IMR-90 (cell line): ENCODE measurements at regions not wholly inside any gene's neighbourhood (a gene's known extent, or its start where the extent isn't known, plus 50 kb on each side); places are given as distances from the start of the nearest gene placed in this dataset.

Source experiments
- ATAC-seq: fragments of 200-7000 bp; cut with Tn5 transposase; 2 replicates; pipeline ENCODE4 v1.9.1; 2020; ENCODE audit warnings: low read depth, mild to moderate bottlenecking, moderate library complexity
- BruUV-seq: library from RNA; stranded (reverse); fragments of 400-500 nt; replicated peaks from 2 replicates; lab custom pipeline; 2021; lab: Mats Ljungman, UMichigan
- CTCF ChIA-PET: fragments of 300-600 bp; formaldehyde crosslinking; extraction: SDS; loops from one replicate; lab custom pipeline; 2021; ENCODE audit warnings: antibody characterized with exemption; lab: Yijun Ruan, JAX
- POLR2A ChIA-PET: fragments of 300-600 bp; sonication (Branson Sonifier 250); formaldehyde crosslinking; loops from one replicate; lab custom pipeline; 2022; ENCODE audit warnings: antibody characterized with exemption; ENCODE audit not compliant: unreplicated experiment; lab: Charles Lee
- DNase-seq: peaks from one replicate; pipeline ENCODE4 v3.0.0; 2013
- H2AFZ ChIP-seq: replicated peaks from 2 replicates; pipeline ENCODE3; 2013; ENCODE audit warnings: low read length, mild to moderate bottlenecking; ENCODE audit not compliant: poor library complexity
- H2AK5ac ChIP-seq: 2 replicates; pipeline ENCODE4 v1.6.1; 2013; ENCODE audit warnings: low read depth, low read length, inconsistent platforms
- H2AK9ac ChIP-seq: replicated peaks from 2 replicates; pipeline ENCODE3; 2013; ENCODE audit warnings: mild to moderate bottlenecking, low read depth, low read length, moderate library complexity; ENCODE audit not compliant: poor library complexity
- H2BK120ac ChIP-seq: 2 replicates; pipeline ENCODE4 v1.6.1; 2013; ENCODE audit warnings: low read depth, low read length, inconsistent platforms
- H2BK15ac ChIP-seq: 3 replicates; pipeline ENCODE4 v1.6.1; 2013; ENCODE audit warnings: low read depth, low read length, inconsistent platforms
- H2BK20ac ChIP-seq: 2 replicates; pipeline ENCODE4 v1.6.1; 2013; ENCODE audit warnings: low read depth, mild to moderate bottlenecking, inconsistent platforms, low read length, moderate library complexity
- H2BK5ac ChIP-seq: 2 replicates; pipeline ENCODE4 v1.6.1; 2013; ENCODE audit warnings: mild to moderate bottlenecking, low read depth, low read length, inconsistent platforms; ENCODE audit not compliant: poor library complexity, severe bottlenecking
- H3K14ac ChIP-seq: replicated peaks from 2 replicates; pipeline ENCODE4 v1.6.1; 2013; ENCODE audit warnings: low read depth, low read length, inconsistent platforms
- H3K18ac ChIP-seq: 2 replicates; pipeline ENCODE4 v1.6.1; 2013; ENCODE audit warnings: low read depth, low read length, control low read depth
- H3K23ac ChIP-seq: 2 replicates; pipeline ENCODE4 v1.6.1; 2013; ENCODE audit warnings: low read depth, low read length, inconsistent platforms
- H3K27ac ChIP-seq: 2 replicates; pipeline ENCODE4 v1.5.1; 2013; ENCODE audit warnings: mild to moderate bottlenecking, control low read depth, low read length; ENCODE audit not compliant: insufficient read depth
- H3K27me3 ChIP-seq: 2 replicates; pipeline ENCODE4 v1.6.1; 2013; ENCODE audit warnings: low read length; ENCODE audit not compliant: control insufficient read depth, insufficient read depth
- H3K36me3 ChIP-seq: 2 replicates; pipeline ENCODE4 v1.6.1; 2013; ENCODE audit warnings: low read length, mixed read lengths; ENCODE audit not compliant: control insufficient read depth, insufficient read depth
- H3K4ac ChIP-seq: 2 replicates; pipeline ENCODE4 v1.6.1; 2013; ENCODE audit warnings: low read depth, low read length, inconsistent platforms
- H3K4me1 ChIP-seq: 2 replicates; pipeline ENCODE4 v1.6.1; 2013; ENCODE audit warnings: low read length, mixed read lengths; ENCODE audit not compliant: control insufficient read depth, insufficient read depth
- H3K4me2 ChIP-seq: 2 replicates; pipeline ENCODE4 v1.6.1; 2013; ENCODE audit warnings: low read depth, mild to moderate bottlenecking, control low read depth, low read length, moderate library complexity
- H3K4me3 ChIP-seq: 2 replicates; pipeline ENCODE4 v1.5.1; 2013; ENCODE audit warnings: low read depth, mild to moderate bottlenecking, control low read depth, low read length, moderate library complexity; ENCODE audit not compliant: insufficient read depth
- H3K56ac ChIP-seq: 2 replicates; pipeline ENCODE4 v1.6.1; 2013; ENCODE audit warnings: low read length, inconsistent platforms; ENCODE audit not compliant: insufficient read depth; ENCODE audit errors: extremely low read depth
- H3K79me1 ChIP-seq, 2 experiments: 2 replicates each; pipeline ENCODE4 v1.6.1; 2013; ENCODE audit warnings: low read length in 2 of 2, inconsistent platforms in 1 of 2, low read depth in 1 of 2
- H3K9ac ChIP-seq: 2 replicates; pipeline ENCODE4 v1.6.1; 2013; ENCODE audit warnings: low read depth, low read length, control low read depth
- H3K9me1 ChIP-seq: 2 replicates; pipeline ENCODE4 v1.6.1; 2013; ENCODE audit warnings: low read length, inconsistent platforms; ENCODE audit not compliant: insufficient read depth
- H3K9me3 ChIP-seq: 2 replicates; pipeline ENCODE4 v1.6.1; 2013; ENCODE audit warnings: low read length; ENCODE audit not compliant: control insufficient read depth, insufficient read depth
- H4K20me1 ChIP-seq: 2 replicates; pipeline ENCODE4 v1.6.1; 2013; ENCODE audit warnings: low read length, inconsistent platforms; ENCODE audit not compliant: insufficient read depth
- H4K5ac ChIP-seq: 2 replicates; pipeline ENCODE4 v1.6.1; 2013; ENCODE audit warnings: mild to moderate bottlenecking, low read depth, low read length, control low read depth
- H4K8ac ChIP-seq, 2 experiments: 2 replicates each; pipeline ENCODE4 v1.6.1; 2013; ENCODE audit warnings: low read depth in 2 of 2, low read length in 2 of 2, control low read depth in 1 of 2, inconsistent platforms in 1 of 2
- H4K91ac ChIP-seq: 2 replicates; pipeline ENCODE4 v1.6.1; 2013; ENCODE audit warnings: low read depth, low read length, inconsistent platforms; ENCODE audit not compliant: insufficient read depth
- BHLHE40 ChIP-seq: fragments of 150-350 bp; IDR thresholded peaks from 2 replicates; pipeline ENCODE4 v1.6.1; 2016; ENCODE audit warnings: mild to moderate bottlenecking, low read depth, low read length
- CEBPB ChIP-seq: IDR thresholded peaks from 2 replicates; pipeline ENCODE4 v1.6.1; 2012; ENCODE audit warnings: low read depth, low read length, improper control_type of control experiment
- ELK1 ChIP-seq: fragments of 150-350 bp; IDR thresholded peaks from 2 replicates; pipeline ENCODE4 v1.6.1; 2016; ENCODE audit warnings: low read depth, mild to moderate bottlenecking, low read length, moderate library complexity, borderline replicate concordance
- FOS ChIP-seq: fragments of 150-350 bp; IDR thresholded peaks from 2 replicates; pipeline ENCODE4 v1.6.1; 2016; ENCODE audit warnings: low read depth, low read length
- POLR2A ChIP-seq: IDR thresholded peaks from 2 replicates; pipeline ENCODE4 v1.6.1; 2012; ENCODE audit warnings: mild to moderate bottlenecking, low read depth, low read length
- RAD21 ChIP-seq: IDR thresholded peaks from 2 replicates; pipeline ENCODE4 v1.6.1; 2012; ENCODE audit warnings: low read length, improper control_type of control experiment
- RCOR1 ChIP-seq: IDR thresholded peaks from 2 replicates; pipeline ENCODE4 v1.6.1; 2012; ENCODE audit warnings: mild to moderate bottlenecking, low read length, improper control_type of control experiment; ENCODE audit not compliant: insufficient replicate concordance
- SMC3 ChIP-seq: fragments of 150-350 bp; IDR thresholded peaks from 2 replicates; pipeline ENCODE4 v1.6.1; 2016; ENCODE audit warnings: low read depth, mild to moderate bottlenecking, antibody characterized with exemption, low read length, moderate library complexity
- WGBS, 2 experiments: methylation state at CpG; one replicate each; pipeline versions ENCODE4 v1.1.5 to v1.1.7; 2013; ENCODE audit warnings: missing lambda C conversion rate in 2 of 2; ENCODE audit not compliant: insufficient read length in 1 of 2; ENCODE audit errors: extremely low coverage in 2 of 2; 5-methylcytosine and 5-hydroxymethylcytosine counted together
- dilution Hi-C: fragments of 300-500 bp; cut with HindIII; formaldehyde crosslinking; loops from one replicate; pipeline ENCODE4 v1.14.3; 2018; ENCODE audit warnings: low sequenced_read_pairs; ENCODE audit not compliant: unreplicated experiment
- in situ Hi-C: fragments of 300-500 bp; cut with MboI; formaldehyde crosslinking; loops from 3 replicates; pipeline ENCODE4 v1.14.3; 2019; ENCODE audit warnings: low sequenced_read_pairs, inconsistent platforms, mixed read lengths
- intact Hi-C: fragments of 100-400 bp; cut with micrococcal nuclease; formaldehyde crosslinking; loops from 2 replicates; pipeline ENCODE4 v1.10.0; 2022

GRCh38 chr6:126180585-126180984 lies 159.3 kb upstream of the CENPW start:
- no peak overlapping the region for H3K4ac ChIP-seq
- no peak overlapping the region for H2AFZ ChIP-seq
- WGBS, 2 experiments = no CpG with 5 or more reads among the region's 4 CpGs
- no peak overlapping the region for H3K23ac ChIP-seq
- H3K9me1 ChIP-seq = no peaks in the 10 kb centered on the region
- no peak overlapping the region for H4K5ac ChIP-seq
- H2BK5ac ChIP-seq = no peak overlapping the region
- no peaks in the 10 kb centered on the region for H3K9me3 ChIP-seq
- ChIA-PET POLR2A (no interaction called here), CTCF (no interaction called here)
- H3K4me1 ChIP-seq = no peaks in the 10 kb centered on the region
- H4K8ac ChIP-seq = no peak overlapping the region
- no peak overlapping the region for H2BK20ac ChIP-seq
- no peak overlapping the region for H3K27ac ChIP-seq
- peaks cover 4% of the 10 kb centered on the region; the same call in 1 of the 2 replicates for H3K27me3 ChIP-seq
- dilution Hi-C loops (no loop called here), intact Hi-C loops (loop anchor here (10.0 kb wide), 1 partner anchor 924 kb away; no protein-coding TSS in a partner anchor), in situ Hi-C loops (no loop called here)
- H2BK15ac ChIP-seq = no peak overlapping the region
- peak; percentile 96 for DNase-seq
- no peak overlapping the region for H3K14ac ChIP-seq
- ATAC-seq = 0 out of 2 replicates have a peak, but pooled peaks have one; percentile 42
- H4K91ac ChIP-seq = no peak overlapping the region
- H3K9ac ChIP-seq = no peak overlapping the region
- H3K4me2 ChIP-seq = no peak overlapping the region
- no peaks in the 10 kb centered on the region for H3K79me1 ChIP-seq
- H4K20me1 ChIP-seq = no peaks in the 10 kb centered on the region
- no peak overlapping the region for H2AK5ac ChIP-seq
- TF ChIP-seq RAD21 = no peak
- no peak for TF ChIP-seq SMC3
- peak; percentile 60; the same call in 1 of the 2 replicates for TF ChIP-seq BHLHE40
- TF ChIP-seq FOS = peak; percentile 48; the same call in 1 of the 2 replicates
- TF ChIP-seq RCOR1 = no peak
- peak; percentile 71 for TF ChIP-seq CEBPB
- no peak for TF ChIP-seq POLR2A
- no peak for TF ChIP-seq ELK1
- H3K56ac ChIP-seq = no peak overlapping the region
- H3K18ac ChIP-seq = no peak overlapping the region
- BruUV-seq = no TSS peak
- H3K4me3 ChIP-seq = no peak overlapping the region
- no peak overlapping the region for H2BK120ac ChIP-seq
- H3K36me3 ChIP-seq = no peaks in the 10 kb centered on the region
- H2AK9ac ChIP-seq = no peak overlapping the region
